Right ventricle myocardium inferior (tissue), 1 donor: ENCODE measurements at regions not wholly inside any gene's neighbourhood (a gene's known extent, or its start where the extent isn't known, plus 50 kb on each side); places are given as distances from the start of the nearest gene placed in this dataset.

Experiments
- ATAC-seq: fragments of 200-7000 bp; cut with Tn5 transposase; one replicate; pipeline ENCODE4 v1.9.1; 2020; ENCODE audit warnings: mild to moderate bottlenecking, moderate library complexity
- DNase-seq: peaks from one replicate; pipeline ENCODE4 v3.0.0; 2021; ENCODE audit errors: missing footprints
- intact Hi-C: fragments of 100-400 bp; cut with DNase I; formaldehyde crosslinking; loops from one replicate; pipeline ENCODE4 v1.11.0; 2022
- donor health status: DM: no; HTN: yes; CAD: no; lungs with severe emphysema.

- intact Hi-C loops: no loop called here
- DNase-seq (no peak), ATAC-seq (no peak)
Measured at GRCh38 chr22:46050916-46051614, 74.1 kb upstream of the WNT7B start.

- ATAC-seq: no peak
- intact Hi-C loops: loop anchor here (2.0 kb wide), 1 partner anchor 15 kb away; no protein-coding TSS in a partner anchor
- DNase-seq: no peak
Measured at GRCh38 chr22:46051646-46052045, 74.7 kb upstream of the WNT7B start.

GRCh38 chr22:46052331-46052771 lies 75.4 kb upstream of the WNT7B start:
- intact Hi-C loops: loop anchor here (2.0 kb wide), 1 partner anchor 16 kb away; no protein-coding TSS in a partner anchor
- DNase-seq (no peak), ATAC-seq (no peak)

- peak; percentile 75 for DNase-seq
Measured at GRCh38 chr22:46052801-46053562, 76.0 kb upstream of the WNT7B start.

GRCh38 chr22:46053563-46054090 lies 76.7 kb upstream of the WNT7B start:
- ATAC-seq (peak; percentile 85), DNase-seq (peak; percentile 92)
- intact Hi-C loops: loop anchor here (2.0 kb wide), 1 partner anchor 17 kb away; no protein-coding TSS in a partner anchor

More at GRCh38 chr22:46052801-46053562, 76.0 kb upstream of the WNT7B start:
- intact Hi-C loops: loop anchor here (2.0 kb wide), 1 partner anchor 16 kb away; no protein-coding TSS in a partner anchor
- peak; percentile 24 for ATAC-seq

- DNase-seq (peak; percentile 91), ATAC-seq (peak; percentile 69)
- intact Hi-C loops: no loop called here
Measured at GRCh38 chr22:46054091-46055073, 77.4 kb upstream of the WNT7B start.

GRCh38 chr22:46055181-46055875 lies 78.4 kb upstream of the WNT7B start:
- DNase-seq: no peak

GRCh38 chr22:46055911-46056545 lies 79.1 kb upstream of the WNT7B start:
- intact Hi-C loops: no loop called here
- DNase-seq (no peak), ATAC-seq (no peak)

More at GRCh38 chr22:46055181-46055875, 78.4 kb upstream of the WNT7B start:
- ATAC-seq: peak; percentile 6
- intact Hi-C loops: no loop called here

- DNase-seq (no peak), ATAC-seq (no peak)
- intact Hi-C loops: loop anchor here (1.0 kb wide), 1 partner anchor 11 kb away; no protein-coding TSS in a partner anchor
Measured at GRCh38 chr22:46056546-46057245, 79.7 kb upstream of the WNT7B start.

- intact Hi-C loops: loop anchor here (1.0 kb wide), 1 partner anchor 10 kb away; no protein-coding TSS in a partner anchor
- ATAC-seq (no peak), DNase-seq (no peak)
Measured at GRCh38 chr22:46057246-46058090, 80.5 kb upstream of the WNT7B start.

GRCh38 chr22:46058091-46058420 lies 81.1 kb upstream of the WNT7B start:
- peak; percentile 24 for ATAC-seq
- DNase-seq: no peak
- intact Hi-C loops: no loop called here

- ATAC-seq (no peak), DNase-seq (peak; percentile 47)
- intact Hi-C loops: no loop called here
Measured at GRCh38 chr22:46058591-46059519, 81.9 kb upstream of the WNT7B start.

GRCh38 chr22:46060292-46061123 lies 83.5 kb upstream of the WNT7B start:
- ATAC-seq (no peak), DNase-seq (no peak)
- intact Hi-C loops: no loop called here

- no peak for ATAC-seq
- DNase-seq: no peak
- intact Hi-C loops: no loop called here
Measured at GRCh38 chr22:46061124-46061500, 84.2 kb upstream of the WNT7B start.
